Activated naive CD4-positive, alpha-beta T cell treated with anti-CD3 and anti-CD28 coated beads, Interleukin-2, amount 50 U/mL, for 24 hours (primary cell): ENCODE measurements at regions not wholly inside any gene's neighbourhood (a gene's known extent, or its start where the extent isn't known, plus 50 kb on each side); places are given as distances from the start of the nearest gene placed in this dataset.

Experiments
- H3K27ac Mint-ChIP-seq: one replicate; pipeline ENCODE4 v1.8.0; 2021; ENCODE audit warnings: mild to moderate bottlenecking, mixed read lengths
- H3K27me3 Mint-ChIP-seq: one replicate; pipeline ENCODE4 v1.8.0; 2021; ENCODE audit warnings: mixed read lengths
- H3K36me3 Mint-ChIP-seq: one replicate; pipeline ENCODE4 v1.8.0; 2021; ENCODE audit warnings: mixed read lengths
- H3K4me1 Mint-ChIP-seq: one replicate; pipeline ENCODE4 v1.8.0; 2021; ENCODE audit warnings: mixed read lengths
- H3K4me3 Mint-ChIP-seq: one replicate; pipeline ENCODE4 v1.8.0; 2021; ENCODE audit warnings: mild to moderate bottlenecking, mixed read lengths
- H3K9me3 Mint-ChIP-seq: one replicate; pipeline ENCODE4 v1.8.0; 2021; ENCODE audit warnings: mixed read lengths

- peaks cover 3% of the 10 kb centered on the region for H3K36me3 Mint-ChIP-seq
- H3K27me3 Mint-ChIP-seq: peaks cover 21% of the 10 kb centered on the region
- H3K27ac Mint-ChIP-seq: no peak overlapping the region
- no peak overlapping the region for H3K4me3 Mint-ChIP-seq
- H3K4me1 Mint-ChIP-seq: no peaks in the 10 kb centered on the region
- H3K9me3 Mint-ChIP-seq: peaks cover 6% of the 10 kb centered on the region
Observed at GRCh38 chr1:229832695-229833094, 206.6 kb downstream of the URB2 start.

DNA sequence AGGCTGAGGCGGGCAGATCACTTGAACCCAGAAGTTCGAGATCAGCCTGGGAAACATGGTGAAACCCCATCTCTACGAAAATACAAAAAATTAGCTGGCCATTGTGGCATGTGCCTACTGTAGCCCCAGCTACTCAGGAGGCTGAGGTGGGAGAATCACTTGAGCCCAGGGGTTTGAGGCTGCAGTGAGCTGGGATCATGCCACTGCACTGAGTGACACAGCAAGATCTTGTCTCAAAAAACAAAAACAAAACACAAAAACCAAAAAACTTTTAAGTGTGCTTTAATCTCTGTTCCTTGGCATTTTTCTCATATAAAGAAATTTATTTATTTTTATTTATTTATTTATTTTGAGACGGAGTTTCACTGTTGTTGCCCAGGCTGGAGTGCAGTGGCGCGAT, 208.2 kb downstream of the URB2 start:
- H3K27ac Mint-ChIP-seq: no peak overlapping the region
- peaks cover 12% of the 10 kb centered on the region for H3K27me3 Mint-ChIP-seq
- H3K9me3 Mint-ChIP-seq: no peaks in the 10 kb centered on the region
- no peaks in the 10 kb centered on the region for H3K4me1 Mint-ChIP-seq
- H3K36me3 Mint-ChIP-seq: no peaks in the 10 kb centered on the region
- H3K4me3 Mint-ChIP-seq: no peak overlapping the region

- H3K4me3 Mint-ChIP-seq: no peak overlapping the region
- H3K27me3 Mint-ChIP-seq: peaks cover 16% of the 10 kb centered on the region
- H3K36me3 Mint-ChIP-seq: no peaks in the 10 kb centered on the region
- H3K4me1 Mint-ChIP-seq: no peaks in the 10 kb centered on the region
- H3K9me3 Mint-ChIP-seq: no peaks in the 10 kb centered on the region
- no peak overlapping the region for H3K27ac Mint-ChIP-seq
Observed at GRCh38 chr1:229835226-229835625, 209.2 kb downstream of the URB2 start.

GRCh38 chr1:229836324-229836723, 210.3 kb downstream of the URB2 start:
- Mint-ChIP-seq H3K27me3 (peaks cover 12% of the 10 kb centered on the region), H3K9me3 (no peaks in the 10 kb centered on the region), H3K36me3 (no peaks in the 10 kb centered on the region), H3K27ac (no peak overlapping the region), H3K4me1 (no peaks in the 10 kb centered on the region), H3K4me3 (no peak overlapping the region)

DNA sequence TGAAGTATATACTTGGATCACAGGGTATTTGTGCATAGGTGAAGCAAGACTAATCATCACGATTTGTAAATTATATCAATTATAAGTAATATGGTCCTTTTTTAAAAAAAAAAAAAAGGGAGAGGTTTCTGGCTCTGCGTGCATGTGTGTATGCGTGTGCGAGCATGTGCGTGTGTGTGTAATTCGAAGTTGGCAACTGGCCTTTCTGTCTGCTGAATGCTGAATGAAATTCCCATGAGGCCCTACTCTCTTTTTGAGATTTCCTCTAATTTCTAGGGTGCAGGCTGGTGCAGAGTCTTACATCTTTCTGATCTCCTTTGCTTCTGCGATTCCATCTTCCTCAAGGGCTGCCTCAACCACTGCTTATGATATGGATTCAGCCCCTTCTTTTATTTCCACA, 212.2 kb downstream of the URB2 start:
- Mint-ChIP-seq H3K4me1 (no peaks in the 10 kb centered on the region), H3K27me3 (peaks cover 16% of the 10 kb centered on the region), H3K27ac (no peak overlapping the region), H3K36me3 (no peaks in the 10 kb centered on the region), H3K4me3 (no peak overlapping the region), H3K9me3 (no peaks in the 10 kb centered on the region)

GRCh38 chr1:229839800-229840199, 213.8 kb downstream of the URB2 start:
- Mint-ChIP-seq H3K4me1 (no peaks in the 10 kb centered on the region), H3K27ac (no peak overlapping the region), H3K9me3 (no peaks in the 10 kb centered on the region), H3K36me3 (no peaks in the 10 kb centered on the region), H3K4me3 (no peak overlapping the region), H3K27me3 (peaks cover 16% of the 10 kb centered on the region)

- peaks cover 17% of the 10 kb centered on the region for H3K27me3 Mint-ChIP-seq
- no peak overlapping the region for H3K4me3 Mint-ChIP-seq
- H3K9me3 Mint-ChIP-seq: no peaks in the 10 kb centered on the region
- no peaks in the 10 kb centered on the region for H3K4me1 Mint-ChIP-seq
- no peaks in the 10 kb centered on the region for H3K36me3 Mint-ChIP-seq
- no peak overlapping the region for H3K27ac Mint-ChIP-seq
Observed at GRCh38 chr1:229841230-229841629, 215.2 kb downstream of the URB2 start.

GRCh38 chr1:229842302-229843255, 216.5 kb downstream of the URB2 start:
- Mint-ChIP-seq H3K4me1 (no peaks in the 10 kb centered on the region), H3K36me3 (no peaks in the 10 kb centered on the region), H3K27me3 (peaks cover 16% of the 10 kb centered on the region), H3K9me3 (no peaks in the 10 kb centered on the region), H3K4me3 (no peak overlapping the region), H3K27ac (no peak overlapping the region)

GRCh38 chr1:229843627-229844238, 217.7 kb downstream of the URB2 start:
- no peaks in the 10 kb centered on the region for H3K9me3 Mint-ChIP-seq
- no peaks in the 10 kb centered on the region for H3K36me3 Mint-ChIP-seq
- no peak overlapping the region for H3K4me3 Mint-ChIP-seq
- H3K27ac Mint-ChIP-seq: no peak overlapping the region
- H3K4me1 Mint-ChIP-seq: no peaks in the 10 kb centered on the region
- H3K27me3 Mint-ChIP-seq: peaks cover 16% of the 10 kb centered on the region

DNA sequence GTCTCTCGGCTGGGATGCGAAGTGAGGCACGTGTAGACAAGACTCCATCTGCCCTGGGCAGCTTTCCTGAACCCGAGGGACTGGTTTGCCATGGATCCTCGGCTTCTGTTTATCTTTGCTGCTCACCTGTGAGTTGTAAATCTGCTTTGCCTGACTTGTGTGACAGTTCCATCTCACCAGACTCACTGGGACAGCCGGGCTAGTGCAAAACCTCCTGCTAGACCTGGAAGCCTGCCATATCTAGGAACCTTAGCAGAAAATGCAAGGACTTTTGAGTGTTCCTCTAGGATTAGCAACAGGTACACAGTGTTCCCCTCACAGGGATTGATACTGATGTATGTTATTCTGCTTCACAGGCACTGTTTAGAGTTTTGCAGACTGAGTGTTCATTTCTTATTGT, 218.6 kb downstream of the URB2 start:
- no peaks in the 10 kb centered on the region for H3K4me1 Mint-ChIP-seq
- H3K9me3 Mint-ChIP-seq: no peaks in the 10 kb centered on the region
- no peaks in the 10 kb centered on the region for H3K36me3 Mint-ChIP-seq
- peaks cover 14% of the 10 kb centered on the region for H3K27me3 Mint-ChIP-seq
- H3K27ac Mint-ChIP-seq: no peak overlapping the region
- no peak overlapping the region for H3K4me3 Mint-ChIP-seq

GRCh38 chr1:229845410-229846138, 219.5 kb downstream of the URB2 start:
- H3K9me3 Mint-ChIP-seq: no peaks in the 10 kb centered on the region
- peaks cover 12% of the 10 kb centered on the region for H3K27me3 Mint-ChIP-seq
- H3K4me1 Mint-ChIP-seq: no peaks in the 10 kb centered on the region
- H3K36me3 Mint-ChIP-seq: no peaks in the 10 kb centered on the region
- no peak overlapping the region for H3K4me3 Mint-ChIP-seq
- H3K27ac Mint-ChIP-seq: no peak overlapping the region

DNA sequence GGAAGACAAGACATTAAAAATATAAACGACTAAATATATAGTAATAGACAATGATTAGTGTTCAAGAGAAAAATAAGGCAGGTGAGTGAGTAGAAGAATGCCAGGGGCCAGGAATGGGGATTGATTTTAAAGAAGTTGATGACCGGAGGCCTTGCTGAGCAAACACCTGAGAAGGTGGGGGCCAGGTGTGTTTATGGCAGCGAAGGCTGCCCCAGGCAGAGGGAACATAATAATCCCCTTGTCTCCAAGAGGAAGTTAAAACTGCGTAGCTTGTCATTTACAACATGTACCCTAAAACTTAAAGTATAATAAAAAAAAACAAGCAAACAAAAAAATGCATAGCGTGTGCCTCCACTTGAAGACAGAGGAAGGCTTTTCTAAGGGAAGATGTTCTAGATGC, 220.3 kb downstream of the URB2 start:
- no peak overlapping the region for H3K27ac Mint-ChIP-seq
- peaks cover 12% of the 10 kb centered on the region for H3K27me3 Mint-ChIP-seq
- H3K4me3 Mint-ChIP-seq: no peak overlapping the region
- no peaks in the 10 kb centered on the region for H3K36me3 Mint-ChIP-seq
- no peaks in the 10 kb centered on the region for H3K9me3 Mint-ChIP-seq
- no peaks in the 10 kb centered on the region for H3K4me1 Mint-ChIP-seq

DNA sequence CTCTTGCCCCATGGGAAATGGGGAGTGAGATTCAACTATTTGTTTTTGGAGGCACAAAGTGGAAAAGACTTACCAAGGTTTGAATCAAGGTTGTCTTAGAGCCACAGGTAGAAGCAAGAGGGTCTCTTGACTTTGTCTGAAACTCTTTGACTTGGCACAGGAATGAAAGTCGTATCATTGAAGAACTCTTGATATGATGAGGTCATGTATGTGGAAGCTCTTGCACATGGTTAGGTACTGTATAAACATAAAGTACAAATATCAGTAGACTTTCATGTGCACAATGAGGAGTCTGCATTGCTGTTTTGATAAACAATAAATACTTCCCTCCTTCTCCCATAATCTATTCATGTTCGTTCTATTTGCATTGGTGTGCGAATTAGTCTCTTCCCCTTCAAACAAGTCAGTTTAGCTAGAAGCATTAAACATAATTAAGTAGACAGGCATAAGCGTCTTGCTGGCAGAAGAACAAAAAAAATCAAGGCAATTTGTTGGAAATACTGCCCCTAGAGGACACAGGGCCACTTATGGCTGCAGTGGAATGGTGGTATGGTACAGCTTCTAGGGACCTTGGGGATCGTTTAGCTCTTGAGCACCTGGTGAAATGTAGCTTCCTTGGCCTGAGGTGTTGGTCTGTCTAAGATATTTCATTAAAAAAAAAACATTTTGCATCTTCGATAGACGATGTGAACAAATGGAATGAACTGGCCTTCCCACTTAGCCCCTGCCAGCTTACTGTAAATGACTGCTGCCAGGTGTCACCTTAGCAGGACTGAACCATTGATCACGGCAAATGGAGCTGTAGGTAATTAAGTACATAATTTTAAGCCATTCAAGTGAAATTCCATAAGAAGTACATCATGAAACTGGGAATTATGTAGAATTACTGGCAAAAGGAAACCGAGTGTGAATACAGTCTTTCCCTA, 218.0 kb upstream of the GALNT2 start:
- H3K4me1 Mint-ChIP-seq: no peaks in the 10 kb centered on the region
- H3K4me3 Mint-ChIP-seq: no peak overlapping the region
- no peaks in the 10 kb centered on the region for H3K9me3 Mint-ChIP-seq
- H3K36me3 Mint-ChIP-seq: no peaks in the 10 kb centered on the region
- no peak overlapping the region for H3K27ac Mint-ChIP-seq
- peaks cover 9% of the 10 kb centered on the region for H3K27me3 Mint-ChIP-seq

DNA sequence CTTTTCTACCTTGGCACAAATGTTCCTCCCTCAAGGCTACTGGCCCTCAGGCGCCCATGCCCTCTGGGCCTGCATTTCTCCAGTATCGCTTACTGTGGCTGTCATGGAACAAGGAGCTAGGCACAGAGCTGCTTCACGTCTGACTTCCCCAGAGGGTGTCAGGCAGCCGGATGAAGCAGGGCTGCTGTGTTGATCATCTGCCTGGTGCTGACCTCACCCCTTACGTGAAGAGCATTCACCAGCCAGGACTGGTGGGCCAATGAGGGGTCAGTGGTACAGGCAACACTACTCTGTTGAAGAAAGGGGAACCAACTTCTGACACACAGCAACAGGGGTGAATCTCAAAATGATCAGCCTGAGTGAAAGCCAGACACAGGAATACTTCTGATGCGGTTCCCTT, 215.5 kb upstream of the GALNT2 start:
- Mint-ChIP-seq H3K27ac (no peak overlapping the region), H3K36me3 (no peaks in the 10 kb centered on the region), H3K9me3 (no peaks in the 10 kb centered on the region), H3K27me3 (peaks cover 4% of the 10 kb centered on the region), H3K4me3 (no peak overlapping the region), H3K4me1 (peaks cover 8% of the 10 kb centered on the region)

DNA sequence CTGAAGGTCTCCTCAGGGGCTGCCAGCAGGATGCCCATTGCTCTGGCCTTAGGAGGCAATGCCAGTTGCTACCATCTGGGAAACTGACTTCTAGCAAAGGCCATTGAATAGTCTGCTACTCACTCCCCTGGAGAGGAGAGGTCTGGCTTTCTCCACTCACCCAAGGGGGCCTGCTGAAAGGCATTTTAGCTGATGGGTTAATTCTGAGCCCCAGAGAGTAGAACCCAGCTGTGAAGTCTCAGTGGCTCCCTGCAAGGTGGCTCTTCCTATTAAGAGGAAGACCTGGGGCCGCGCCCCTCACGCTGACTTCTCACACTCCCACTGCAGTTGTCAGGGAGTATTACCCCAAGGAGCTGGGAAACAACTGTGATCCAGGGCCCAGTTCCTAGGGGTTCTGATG, 213.3 kb upstream of the GALNT2 start:
- Mint-ChIP-seq H3K4me3 (no peak overlapping the region), H3K4me1 (peaks cover 8% of the 10 kb centered on the region), H3K27ac (no peak overlapping the region)

More for the DNA sequence above, 213.3 kb upstream of the GALNT2 start:
- Mint-ChIP-seq H3K27me3 (peaks cover 2% of the 10 kb centered on the region), H3K36me3 (no peaks in the 10 kb centered on the region), H3K9me3 (no peaks in the 10 kb centered on the region)
